ENCODE measurements at regions not wholly inside any gene's neighbourhood (a gene's known extent, or its start where the extent isn't known, plus 50 kb on each side); places are given as distances from the start of the nearest gene placed in this dataset.

GRCh38 chr6:159099961-159100360 lies 55.2 kb upstream of the TAGAP start:
- no peak for DNase-seq (ENCODE audit: low spot score)

GRCh38 chr6:159099276-159099675 lies 54.5 kb upstream of the TAGAP start:
- no peak for DNase-seq (ENCODE audit: low spot score)

GRCh38 chr6:159098636-159099106 lies 53.9 kb upstream of the TAGAP start:
- no peak for DNase-seq (ENCODE audit: low spot score)

GRCh38 chr6:159097256-159097655 lies 52.5 kb upstream of the TAGAP start:
- no peak for DNase-seq (ENCODE audit: low spot score)

- DNase-seq (ENCODE audit: low spot score): no peak
Observed at GRCh38 chr6:159095616-159096015, 50.8 kb upstream of the TAGAP start.

- DNase-seq (ENCODE audit: low spot score): no peak
Observed at GRCh38 chr6:159094444-159095252, 49.9 kb upstream of the TAGAP start.

Data from globus pallidus (tissue), 1 donor.